MM.1S (cell line): ENCODE measurements at regions not wholly inside any gene's neighbourhood (a gene's known extent, or its start where the extent isn't known, plus 50 kb on each side); places are given as distances from the start of the nearest gene placed in this dataset.
"Not testable (repeated sequence)": the region's sequence is repeated elsewhere in the genome, so short reads cannot be mapped to it uniquely, and the experiment has no call there.

ENCODE experiments used
- DNase-seq: peaks from one replicate; pipeline ENCODE4 v3.0.0-alpha.2; 2015
- H2AFZ ChIP-seq: fragments of 300-600 bp; sonication (generic); 2 replicates; pipeline ENCODE4 v1.6.0; 2016; ENCODE audit warnings: antibody characterized with exemption, low read length
- H3F3A ChIP-seq: fragments of 300-600 bp; sonication (generic); 2 replicates; pipeline ENCODE4 v1.6.1; 2016; ENCODE audit warnings: mild to moderate bottlenecking, antibody characterized with exemption, low read length, moderate library complexity, mixed read lengths; ENCODE audit not compliant: insufficient read depth
- H3K27ac ChIP-seq: fragments of 300-600 bp; sonication (generic); 2 replicates; pipeline ENCODE4 v1.5.1; 2016; ENCODE audit warnings: mild to moderate bottlenecking, low read length
- H3K27me3 ChIP-seq: fragments of 300-600 bp; sonication (generic); replicated peaks from 2 replicates; pipeline ENCODE4 v1.6.0; 2016; ENCODE audit warnings: low read length; ENCODE audit not compliant: insufficient read depth
- H3K36me3 ChIP-seq: fragments of 300-600 bp; sonication (generic); replicated peaks from 2 replicates; pipeline ENCODE4 v1.6.1; 2016; ENCODE audit warnings: mild to moderate bottlenecking, low read length, mixed read lengths; ENCODE audit not compliant: insufficient read depth
- H3K4me1 ChIP-seq: fragments of 300-600 bp; sonication (generic); 2 replicates; pipeline ENCODE4 v1.6.1; 2016; ENCODE audit warnings: low read length, mixed read lengths
- H3K4me2 ChIP-seq: fragments of 300-600 bp; sonication (generic); 2 replicates; pipeline ENCODE4 v1.6.0; 2016; ENCODE audit warnings: low read depth, low read length
- H3K4me3 ChIP-seq: fragments of 300-600 bp; sonication (generic); 2 replicates; pipeline ENCODE4 v1.5.1; 2016; ENCODE audit warnings: low read length, mixed read lengths
- H3K79me2 ChIP-seq: fragments of 300-600 bp; sonication (generic); 2 replicates; pipeline ENCODE4 v1.6.1; 2016; ENCODE audit warnings: mixed run types, low read length, mixed read lengths
- H3K9ac ChIP-seq: fragments of 300-600 bp; sonication (generic); 2 replicates; pipeline ENCODE4 v1.6.1; 2016; ENCODE audit warnings: low read length, mixed read lengths
- H3K9me2 ChIP-seq: fragments of 300-600 bp; sonication (generic); replicated peaks from 2 replicates; pipeline ENCODE4 v1.6.1; 2016; ENCODE audit warnings: mild to moderate bottlenecking, low read length, mixed read lengths; ENCODE audit not compliant: insufficient read depth
- H3K9me3 ChIP-seq: fragments of 300-600 bp; sonication (generic); replicated peaks from 2 replicates; pipeline ENCODE4 v1.6.1; 2016; ENCODE audit warnings: mild to moderate bottlenecking, low read length, mixed read lengths; ENCODE audit not compliant: insufficient read depth
- H4K20me1 ChIP-seq: fragments of 300-600 bp; sonication (generic); 2 replicates; pipeline ENCODE4 v1.6.1; 2016; ENCODE audit warnings: mild to moderate bottlenecking, low read length, moderate library complexity, mixed read lengths; ENCODE audit not compliant: insufficient read depth
- EZH2 ChIP-seq: fragments of 300-600 bp; sonication (generic); optimal IDR thresholded peaks from 2 replicates; pipeline ENCODE3; 2017; ENCODE audit warnings: low read depth, mild to moderate bottlenecking, antibody characterized with exemption, low read length, mixed read lengths
- EZH2phosphoT487 ChIP-seq: fragments of 300-600 bp; sonication (generic); IDR thresholded peaks from 2 replicates; pipeline ENCODE4 v1.6.1; 2018; ENCODE audit warnings: antibody characterized with exemption, low read length
- TF ChIP-seq, protein P1 (sequence below): fragments of 300-600 bp; sonication (generic); IDR thresholded peaks from 2 replicates; pipeline ENCODE4 v1.5.1; 2016; ENCODE audit warnings: antibody characterized with exemption, low read length, mixed read lengths

DNA sequence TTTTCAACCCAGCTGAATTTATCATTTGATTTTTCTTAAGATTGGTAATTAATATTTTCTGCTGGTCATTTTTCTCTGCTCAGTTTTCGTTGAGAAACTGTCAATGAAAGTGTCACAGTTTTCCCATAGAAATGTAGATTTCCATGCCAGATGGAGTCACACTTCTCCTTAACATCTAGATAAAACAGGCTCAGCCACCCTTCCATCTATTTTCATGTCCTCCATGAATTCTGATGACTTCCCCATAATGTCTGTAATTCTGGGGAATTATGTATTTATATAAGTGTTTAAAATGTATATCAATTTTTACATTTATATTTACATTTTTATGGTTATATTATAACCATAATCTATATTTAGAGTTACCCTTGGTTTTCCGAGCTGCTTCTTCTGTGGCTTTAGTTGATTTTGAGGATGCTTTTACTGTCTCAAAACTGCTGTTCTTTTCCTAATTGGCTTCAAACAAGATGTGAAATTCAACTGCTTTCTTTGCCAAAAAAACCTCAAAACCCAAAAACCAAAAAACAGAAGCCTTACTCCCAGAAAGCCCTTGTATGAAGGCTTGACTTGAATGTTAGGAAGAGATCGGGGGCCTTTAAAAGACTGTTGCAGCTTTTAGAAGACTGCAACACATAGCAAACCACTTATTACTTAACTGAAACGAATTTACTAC, 95.4 kb upstream of the CDCA7L start:
- H3K36me3 ChIP-seq: no peaks in the 10 kb centered on the region
- H2AFZ ChIP-seq: no peak overlapping the region
- H3K4me3 ChIP-seq: no peak overlapping the region
- no peak overlapping the region for H3K27ac ChIP-seq
- no peak overlapping the region for H3K9ac ChIP-seq
- H4K20me1 ChIP-seq: no peaks in the 10 kb centered on the region
- H3K4me2 ChIP-seq: no peak overlapping the region
- no peaks in the 10 kb centered on the region for H3K27me3 ChIP-seq
- H3F3A ChIP-seq: no peaks in the 10 kb centered on the region
- no peaks in the 10 kb centered on the region for H3K4me1 ChIP-seq
- TF ChIP-seq EZH2phosphoT487 (no peak), EZH2 (no peak)
- TF ChIP-seq, protein P1, sequence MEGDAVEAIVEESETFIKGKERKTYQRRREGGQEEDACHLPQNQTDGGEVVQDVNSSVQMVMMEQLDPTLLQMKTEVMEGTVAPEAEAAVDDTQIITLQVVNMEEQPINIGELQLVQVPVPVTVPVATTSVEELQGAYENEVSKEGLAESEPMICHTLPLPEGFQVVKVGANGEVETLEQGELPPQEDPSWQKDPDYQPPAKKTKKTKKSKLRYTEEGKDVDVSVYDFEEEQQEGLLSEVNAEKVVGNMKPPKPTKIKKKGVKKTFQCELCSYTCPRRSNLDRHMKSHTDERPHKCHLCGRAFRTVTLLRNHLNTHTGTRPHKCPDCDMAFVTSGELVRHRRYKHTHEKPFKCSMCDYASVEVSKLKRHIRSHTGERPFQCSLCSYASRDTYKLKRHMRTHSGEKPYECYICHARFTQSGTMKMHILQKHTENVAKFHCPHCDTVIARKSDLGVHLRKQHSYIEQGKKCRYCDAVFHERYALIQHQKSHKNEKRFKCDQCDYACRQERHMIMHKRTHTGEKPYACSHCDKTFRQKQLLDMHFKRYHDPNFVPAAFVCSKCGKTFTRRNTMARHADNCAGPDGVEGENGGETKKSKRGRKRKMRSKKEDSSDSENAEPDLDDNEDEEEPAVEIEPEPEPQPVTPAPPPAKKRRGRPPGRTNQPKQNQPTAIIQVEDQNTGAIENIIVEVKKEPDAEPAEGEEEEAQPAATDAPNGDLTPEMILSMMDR: no peak
- DNase-seq: no peak
- no peaks in the 10 kb centered on the region for H3K79me2 ChIP-seq
- no peaks in the 10 kb centered on the region for H3K9me2 ChIP-seq
- H3K9me3 ChIP-seq: no peaks in the 10 kb centered on the region

DNA sequence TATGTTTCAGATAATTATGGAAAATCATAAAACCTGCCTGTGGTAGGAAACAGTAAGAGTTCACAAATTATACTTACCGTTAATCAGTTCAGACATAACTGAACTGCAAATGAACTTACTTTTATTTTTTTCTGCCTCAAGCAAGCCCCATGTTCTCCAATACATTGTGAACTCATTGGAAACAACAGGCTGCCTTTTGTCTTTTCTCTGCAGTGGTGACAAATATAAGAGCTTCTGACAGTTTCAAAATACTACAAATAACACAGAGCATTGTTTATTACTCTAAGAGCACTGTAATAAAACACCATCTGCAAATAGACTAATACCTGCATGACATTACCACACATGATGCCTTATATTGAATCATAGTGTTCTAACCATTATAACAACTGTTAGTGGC, 94.0 kb upstream of the CDCA7L start:
- H3K9ac ChIP-seq: no peak overlapping the region
- no peak overlapping the region for H3K4me3 ChIP-seq
- no peak overlapping the region for H3K4me2 ChIP-seq
- no peaks in the 10 kb centered on the region for H3F3A ChIP-seq
- no peaks in the 10 kb centered on the region for H3K9me2 ChIP-seq
- H2AFZ ChIP-seq: no peak overlapping the region
- TF ChIP-seq, protein P1: no peak
- TF ChIP-seq EZH2 (no peak), EZH2phosphoT487 (no peak)
- H3K9me3 ChIP-seq: no peaks in the 10 kb centered on the region
- no peaks in the 10 kb centered on the region for H3K79me2 ChIP-seq
- no peak overlapping the region for H3K27ac ChIP-seq
- no peaks in the 10 kb centered on the region for H3K36me3 ChIP-seq
- no peaks in the 10 kb centered on the region for H3K27me3 ChIP-seq
- H4K20me1 ChIP-seq: no peaks in the 10 kb centered on the region
- no peak for DNase-seq
- H3K4me1 ChIP-seq: no peaks in the 10 kb centered on the region

DNA sequence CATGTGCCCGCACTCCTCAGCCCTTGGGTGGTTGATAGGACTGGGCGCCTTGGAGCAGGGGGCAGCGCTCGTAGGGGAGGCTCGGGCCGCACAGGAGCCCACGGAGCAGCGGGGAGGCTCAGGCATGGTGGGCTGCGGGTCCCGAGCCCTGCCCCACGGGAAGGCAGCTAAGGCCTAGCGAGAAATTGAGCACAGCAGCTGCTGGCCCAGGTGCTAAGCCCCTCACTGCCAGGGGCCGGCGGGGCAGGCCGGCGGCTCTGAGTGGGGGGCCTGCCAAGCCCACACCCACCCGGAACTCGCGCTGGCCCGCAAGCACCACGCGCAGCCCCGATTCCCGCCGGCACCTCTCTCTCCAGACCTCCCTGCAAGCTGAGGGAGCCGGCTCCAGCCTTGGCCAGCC, 86.7 kb upstream of the CDCA7L start:
- H3K27me3 ChIP-seq, H3K4me3 ChIP-seq, H3K9me2 ChIP-seq, H3K9me3 ChIP-seq, H3K4me1 ChIP-seq, DNase-seq, H3K79me2 ChIP-seq, H3K36me3 ChIP-seq, H2AFZ ChIP-seq, H3K27ac ChIP-seq, H3K9ac ChIP-seq, H4K20me1 ChIP-seq, H3F3A ChIP-seq, H3K4me2 ChIP-seq: not testable (repeated sequence)

DNA sequence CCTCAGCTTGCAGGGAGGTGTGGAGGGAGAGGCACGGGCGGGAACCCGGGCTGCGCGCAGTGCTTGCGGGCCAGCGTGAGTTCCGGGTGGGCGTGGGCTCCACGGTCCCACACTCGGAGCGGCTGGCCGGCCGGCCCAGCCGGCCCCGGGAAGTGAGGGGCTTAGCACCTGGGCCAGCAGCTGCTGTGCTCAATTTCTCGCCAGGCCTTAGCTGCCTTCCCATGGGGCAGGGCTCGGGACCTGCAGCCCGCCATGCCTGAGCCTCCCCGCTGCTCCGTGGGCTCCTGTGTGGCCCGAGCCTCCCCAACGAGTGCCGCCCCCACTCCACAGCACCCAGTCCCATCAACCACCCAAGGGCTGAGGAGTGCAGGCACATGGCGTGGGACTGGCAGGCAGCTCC, 83.0 kb upstream of the CDCA7L start:
- not testable (repeated sequence) for H3K36me3 ChIP-seq, H2AFZ ChIP-seq, H3K4me1 ChIP-seq, DNase-seq, H3K27ac ChIP-seq, H3K4me2 ChIP-seq, H3K4me3 ChIP-seq, H3K79me2 ChIP-seq, H3F3A ChIP-seq, H3K9ac ChIP-seq, H3K9me3 ChIP-seq, H3K9me2 ChIP-seq, H4K20me1 ChIP-seq, H3K27me3 ChIP-seq
